ENCODE measurements at regions not wholly inside any gene's neighbourhood (a gene's known extent, or its start where the extent isn't known, plus 50 kb on each side); places are given as distances from the start of the nearest gene placed in this dataset.
"Not testable (repeated sequence)": the region's sequence is repeated elsewhere in the genome, so short reads cannot be mapped to it uniquely, and the experiment has no call there.

DNA sequence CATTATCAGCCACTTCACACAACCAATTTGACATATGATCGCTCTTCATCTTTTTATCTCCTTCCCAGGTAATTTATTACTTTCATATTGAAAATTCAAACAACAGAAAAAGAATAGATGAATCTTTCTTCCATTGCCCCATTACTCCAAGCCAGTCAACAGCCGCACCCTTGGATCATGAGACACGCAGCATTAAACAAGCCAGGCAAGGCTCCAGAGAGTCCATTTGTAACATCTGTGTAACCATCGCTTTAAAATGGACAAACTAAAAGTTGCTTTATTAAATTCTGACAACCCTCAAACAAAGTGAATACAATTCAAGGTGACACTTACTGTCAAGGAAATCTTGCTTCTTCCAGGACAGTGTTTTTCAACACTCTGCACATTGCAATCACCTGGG, 200.3 kb downstream of the EPM2A start:
- DNase-seq (ENCODE audit: low read depth, low spot score): no peak

DNA sequence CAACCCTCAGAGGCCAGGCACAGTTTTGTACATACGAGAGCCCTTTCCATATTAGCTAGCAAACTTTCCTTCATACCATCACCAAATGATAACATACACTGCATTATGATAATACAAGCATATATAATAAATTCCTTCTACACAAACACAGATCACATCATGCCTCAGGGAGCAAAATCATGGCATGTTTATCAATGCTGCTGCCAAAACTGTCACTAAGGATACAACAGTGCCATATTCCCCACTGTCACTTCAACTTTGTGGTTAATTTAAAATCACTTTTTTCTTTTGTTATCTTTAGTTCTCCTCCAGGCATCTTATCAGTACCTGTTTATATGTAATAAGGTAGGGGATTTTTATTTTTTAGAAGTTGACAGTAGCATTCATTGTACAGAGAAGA, 196.3 kb downstream of the EPM2A start:
- DNase-seq (ENCODE audit: low read depth, low spot score): no peak

DNA sequence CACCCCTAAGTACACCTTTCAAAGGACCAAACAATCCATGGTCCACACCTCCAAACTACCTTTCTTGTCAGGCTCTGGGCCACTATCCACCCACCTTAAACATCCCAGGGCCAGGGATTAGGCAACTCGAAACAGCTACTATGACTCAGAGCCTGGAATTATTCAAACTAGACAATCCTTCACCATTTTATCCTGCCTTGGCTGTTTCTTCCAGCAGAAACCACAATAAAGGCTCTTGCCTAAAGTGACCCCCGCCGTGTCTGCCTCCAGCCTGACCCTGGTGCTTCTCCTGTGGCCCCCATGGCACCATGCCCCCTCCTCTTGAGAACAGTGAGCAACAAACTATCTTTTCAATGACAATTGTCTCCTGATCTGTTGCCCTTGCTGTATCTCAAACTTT, 195.5 kb downstream of the EPM2A start:
- DNase-seq (ENCODE audit: low read depth, low spot score): peak; percentile 55

DNA sequence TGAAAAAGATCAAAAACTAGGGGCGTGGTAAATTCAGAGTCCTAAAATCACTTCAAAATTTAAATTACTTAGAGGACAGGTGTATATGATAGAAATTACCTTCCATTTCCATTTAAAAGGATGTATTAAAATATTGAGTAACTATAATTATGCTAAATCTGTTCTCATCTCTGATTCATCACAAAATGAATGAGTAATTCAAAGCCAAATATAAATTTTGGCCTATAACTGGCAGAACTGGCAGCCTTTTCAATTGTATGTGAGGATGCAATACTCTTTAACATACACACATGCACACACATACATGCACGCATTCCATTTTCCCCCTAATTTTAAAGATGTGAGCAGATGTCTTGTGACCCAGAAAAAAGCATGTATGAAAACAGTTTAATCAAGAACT, 194.6 kb downstream of the EPM2A start:
- DNase-seq (ENCODE audit: low read depth, low spot score): no peak

DNA sequence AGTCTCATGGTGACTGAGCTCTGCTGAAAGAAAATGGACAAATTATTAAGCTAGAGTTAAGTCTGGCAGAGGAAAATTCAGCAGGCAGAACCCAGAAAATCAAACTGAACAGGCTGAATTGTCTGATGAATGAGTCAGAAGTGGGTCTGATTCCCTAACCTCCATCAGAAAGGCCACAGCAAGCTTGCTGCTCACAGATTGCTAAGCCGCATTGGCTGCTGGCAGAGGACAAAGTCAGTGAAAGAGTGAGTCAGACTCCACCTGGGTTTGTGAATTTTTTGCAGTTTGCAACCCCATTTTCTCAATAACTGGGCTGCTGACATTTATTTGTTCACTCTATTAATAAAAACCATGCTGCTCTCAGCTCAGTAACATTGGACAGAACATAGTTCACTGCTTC, 191.3 kb downstream of the EPM2A start:
- DNase-seq (ENCODE audit: low read depth, low spot score): peak; percentile 92

GRCh38 chr6:145544514-145544913, 190.8 kb downstream of the EPM2A start:
- DNase-seq (ENCODE audit: low read depth, low spot score): no peak

DNA sequence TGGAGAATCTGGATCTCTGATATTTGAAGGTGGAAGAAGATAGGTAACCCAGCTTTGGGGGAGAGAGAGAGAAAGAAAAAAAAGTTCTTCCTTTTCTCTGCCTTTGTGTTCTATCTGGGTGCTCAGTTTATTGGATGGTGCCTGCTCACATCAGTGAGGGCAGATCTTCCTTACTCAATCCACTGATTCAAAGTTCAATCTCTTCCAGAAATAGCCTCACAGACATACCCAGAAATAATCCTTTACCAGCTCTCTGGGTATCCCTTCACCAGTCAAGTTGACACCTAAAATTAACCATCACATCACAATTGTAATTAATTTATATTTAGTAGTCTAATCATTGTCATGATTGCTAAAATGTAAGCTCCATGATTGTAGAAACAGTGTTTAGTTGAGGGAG, 189.1 kb downstream of the EPM2A start:
- DNase-seq (ENCODE audit: low read depth, low spot score): no peak

GRCh38 chr6:145547594-145548335, 187.6 kb downstream of the EPM2A start:
- DNase-seq (ENCODE audit: low read depth, low spot score): no peak

- no peak for DNase-seq (ENCODE audit: low read depth, low spot score)
Observed at GRCh38 chr6:145548933-145549648, 186.2 kb downstream of the EPM2A start.

DNA sequence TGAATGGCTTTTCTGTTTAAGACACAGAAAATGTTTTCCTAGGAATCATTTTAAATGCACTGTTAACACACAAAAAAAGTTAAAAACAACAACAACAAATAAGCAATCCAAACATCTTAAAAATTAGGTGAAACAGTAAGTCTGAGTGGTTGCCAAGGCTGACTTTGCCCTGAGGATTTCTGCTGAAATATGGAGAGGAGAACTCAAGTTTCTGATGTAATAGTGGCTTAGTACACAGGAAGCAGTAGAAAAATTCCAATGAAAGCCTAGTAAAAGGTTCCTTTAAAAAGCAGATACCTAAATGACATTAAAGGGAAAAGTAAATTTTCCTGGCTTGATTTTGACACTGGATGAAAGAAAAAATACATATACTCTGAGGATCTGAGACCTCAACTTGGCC, 184.2 kb downstream of the EPM2A start:
- DNase-seq (ENCODE audit: low read depth, low spot score): no peak

DNA sequence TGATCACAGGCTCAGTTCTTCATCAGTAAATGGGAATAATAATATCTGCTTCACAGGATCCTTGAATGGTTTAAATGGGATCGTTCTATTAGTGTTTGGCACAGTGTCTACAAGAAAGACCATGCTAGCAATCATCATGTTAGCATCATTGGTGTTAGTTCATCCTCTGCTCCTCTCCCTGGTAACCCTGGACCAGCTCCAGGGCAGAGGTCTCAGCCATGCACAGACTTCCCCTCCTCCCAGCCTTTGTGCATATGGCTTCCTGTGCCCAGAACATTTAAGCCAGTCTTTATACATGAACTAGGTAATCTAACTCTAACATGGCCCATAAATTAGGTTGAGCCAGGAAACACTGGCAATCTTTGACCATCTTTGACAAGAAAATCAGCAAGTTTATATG, 180.2 kb downstream of the EPM2A start:
- DNase-seq (ENCODE audit: low read depth, low spot score): no peak

- DNase-seq (ENCODE audit: low read depth, low spot score): no peak
Observed at GRCh38 chr6:145557474-145557873, 177.8 kb downstream of the EPM2A start.

GRCh38 chr6:145559836-145560235, 175.5 kb downstream of the EPM2A start:
- DNase-seq (ENCODE audit: low read depth, low spot score): no peak

DNA sequence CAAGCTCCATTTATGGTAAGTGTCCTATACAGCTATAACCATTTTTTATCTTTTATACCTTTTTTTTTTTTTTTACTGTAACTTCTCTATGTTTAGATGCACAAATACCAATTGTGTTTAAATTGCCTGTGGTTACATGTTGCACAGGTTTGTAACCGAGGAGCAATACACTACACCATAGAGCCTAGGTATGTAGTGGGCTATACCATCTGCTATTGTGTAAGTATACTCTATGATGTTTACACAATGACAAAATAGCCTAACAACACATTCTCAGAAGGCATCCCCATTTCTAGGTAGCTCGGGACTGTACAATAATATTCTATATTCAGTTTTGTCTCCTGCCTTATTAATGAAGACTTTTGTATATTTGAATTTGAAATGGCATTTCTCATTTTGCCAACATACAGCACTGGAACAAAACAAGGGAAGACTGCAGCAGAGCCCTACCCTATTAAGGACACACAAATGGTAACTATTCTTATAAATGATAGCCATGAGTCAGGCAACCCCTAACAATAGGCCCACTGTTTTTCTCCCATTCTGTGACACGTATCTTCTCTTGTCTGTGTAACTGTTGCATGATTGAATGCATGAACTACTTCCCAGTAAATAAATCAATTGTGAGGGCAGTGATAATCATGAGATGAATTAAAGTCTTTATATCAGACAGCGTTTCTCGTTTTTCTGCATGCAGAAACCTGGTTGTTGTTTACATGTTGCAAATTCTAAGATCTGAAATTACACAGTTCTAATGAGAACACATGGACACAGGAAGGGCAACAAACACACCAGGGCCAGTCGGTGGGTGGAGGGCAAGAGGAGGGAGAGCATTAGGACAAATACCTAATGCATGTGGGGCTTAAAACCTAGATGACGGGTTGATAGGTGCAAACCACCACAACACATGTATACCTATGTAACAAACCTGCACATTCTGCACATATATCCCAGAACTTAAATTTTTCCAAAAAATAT, 173.9 kb downstream of the EPM2A start:
- DNase-seq (ENCODE audit: low read depth, low spot score): no peak

- DNase-seq (ENCODE audit: low read depth, low spot score): no peak
Observed at GRCh38 chr6:145562771-145563615, 172.3 kb downstream of the EPM2A start.

GRCh38 chr6:145564553-145564952, 170.8 kb downstream of the EPM2A start:
- DNase-seq (ENCODE audit: low read depth, low spot score): no peak

GRCh38 chr6:145567684-145568252, 167.6 kb downstream of the EPM2A start:
- DNase-seq (ENCODE audit: low read depth, low spot score): no peak

DNA sequence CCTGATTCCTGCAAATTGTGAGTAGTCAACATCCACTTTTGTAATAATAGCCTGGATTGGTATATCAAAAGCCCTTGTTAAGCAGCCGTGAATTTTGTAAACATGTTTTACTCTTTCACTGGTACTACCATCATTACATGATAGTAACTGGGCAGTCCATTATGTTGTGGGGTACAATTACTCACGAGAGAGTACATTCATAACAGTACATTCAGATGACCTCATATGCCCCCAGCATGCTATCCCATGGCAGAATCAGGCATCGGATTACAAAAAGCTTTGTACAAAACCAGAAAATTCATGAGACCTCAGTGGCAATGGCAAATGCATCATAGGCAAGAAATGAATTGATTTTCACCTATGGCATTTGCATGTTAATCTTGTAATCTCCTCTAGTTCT, 166.2 kb downstream of the EPM2A start:
- peak; percentile 58 for DNase-seq (ENCODE audit: low read depth, low spot score)

DNA sequence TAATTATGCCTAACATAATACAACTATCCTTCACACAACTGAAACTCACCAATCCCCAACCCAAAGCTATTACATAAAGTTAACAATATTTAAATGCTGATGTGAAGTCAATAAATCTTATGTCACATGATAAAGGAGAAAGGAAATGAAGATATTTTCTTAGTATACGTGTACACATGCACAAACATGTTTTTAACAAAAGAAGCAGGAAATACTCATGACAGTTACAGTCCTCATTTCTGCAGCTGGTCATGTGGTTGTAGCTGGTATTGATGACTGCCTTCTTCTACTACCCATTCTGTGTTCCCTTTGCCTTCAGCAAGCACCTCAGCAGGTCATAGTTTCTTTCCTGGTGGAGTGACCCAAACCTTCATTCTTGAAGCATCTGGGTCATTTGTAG, 165.0 kb downstream of the EPM2A start:
- not testable (repeated sequence) for DNase-seq (ENCODE audit: low read depth, low spot score)

- DNase-seq (ENCODE audit: low read depth, low spot score): not testable (repeated sequence)
Observed at GRCh38 chr6:145574269-145574668, 161.1 kb downstream of the EPM2A start.

Data from astrocyte of the hippocampus (primary cell).